ENCODE measurements at regions not wholly inside any gene's neighbourhood (a gene's known extent, or its start where the extent isn't known, plus 50 kb on each side); places are given as distances from the start of the nearest gene placed in this dataset.
A peak's percentile ranks its signal among the peaks of the same experiment; 100 is the strongest.
"Not testable (repeated sequence)": the region's sequence is repeated elsewhere in the genome, so short reads cannot be mapped to it uniquely, and the experiment has no call there.

- no peak for DNase-seq (ENCODE audit: low read depth in 4 of 4, low spot score in 3 of 4)
Measured at GRCh38 chrX:116873671-116874070, 410.9 kb upstream of the CT83 start.

DNA sequence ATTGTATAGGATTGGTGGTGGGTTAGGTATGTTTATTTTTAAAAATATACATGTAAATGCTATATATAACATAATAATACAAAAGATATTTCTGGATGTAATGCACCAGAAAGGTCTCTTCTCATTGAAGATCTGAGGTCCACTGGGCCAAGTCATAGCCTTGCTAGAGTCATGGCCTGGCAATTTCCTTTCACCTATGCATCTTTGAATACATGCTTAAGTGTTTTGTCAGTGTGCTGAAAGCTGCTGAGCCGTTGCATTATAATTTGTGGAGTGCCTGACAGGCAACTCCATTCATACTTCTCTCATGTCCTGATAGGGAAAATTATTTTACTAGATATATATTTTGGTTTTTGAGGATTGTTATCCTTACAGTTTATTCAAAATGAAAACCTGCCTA, 410.2 kb upstream of the CT83 start:
- DNase-seq (ENCODE audit: low read depth in 4 of 4, low spot score in 3 of 4) = no peak

DNA sequence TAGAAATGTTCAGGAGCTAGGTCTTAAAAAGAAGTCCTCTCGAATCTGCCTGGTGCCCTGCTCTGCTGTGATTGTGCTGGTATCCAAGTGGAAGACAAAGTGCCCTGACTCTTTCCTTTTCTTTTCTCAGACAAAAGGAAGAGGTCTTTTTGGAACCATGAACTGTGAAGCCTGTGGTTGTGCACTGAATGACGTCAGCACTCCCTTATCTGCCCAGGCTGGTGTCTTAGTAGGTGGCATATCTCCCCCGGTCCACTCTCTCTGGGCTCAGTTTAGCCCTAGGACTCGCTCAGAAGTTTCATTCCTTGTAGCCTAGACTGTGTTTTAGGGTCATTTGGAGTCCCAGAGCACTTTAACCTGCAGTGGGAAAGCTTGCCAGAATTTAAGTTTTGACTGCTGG, 400.3 kb upstream of the CT83 start:
- DNase-seq (ENCODE audit: low read depth in 4 of 4, low spot score in 3 of 4) = no peak

DNA sequence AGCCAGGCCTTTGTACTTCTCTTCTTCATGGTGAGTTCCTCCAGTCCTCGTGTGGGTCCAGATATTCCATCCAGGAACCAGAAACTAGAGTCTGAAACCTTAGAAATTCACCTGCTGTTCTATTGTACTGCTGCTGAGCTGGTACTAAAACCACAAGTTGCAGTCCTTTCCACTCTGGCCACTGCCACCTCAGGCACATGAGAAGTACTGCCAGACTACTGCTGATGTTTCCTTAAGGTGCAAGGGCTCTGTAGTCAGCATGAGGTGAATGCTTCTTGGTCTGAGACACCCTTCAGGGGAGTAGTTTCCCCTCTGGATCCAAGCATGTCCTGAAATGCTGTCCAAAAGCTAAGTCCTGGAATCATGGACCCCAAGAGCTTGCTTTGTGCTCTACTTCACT, 399.6 kb upstream of the CT83 start:
- DNase-seq (ENCODE audit: low read depth in 4 of 4, low spot score in 3 of 4) = no peak

GRCh38 chrX:116841290-116841689, 378.5 kb upstream of the CT83 start:
- no peak for DNase-seq (ENCODE audit: low read depth in 4 of 4, low spot score in 3 of 4)

GRCh38 chrX:116827063-116827462, 364.3 kb upstream of the CT83 start:
- DNase-seq (ENCODE audit: low read depth in 4 of 4, low spot score in 3 of 4) = no peak

DNA sequence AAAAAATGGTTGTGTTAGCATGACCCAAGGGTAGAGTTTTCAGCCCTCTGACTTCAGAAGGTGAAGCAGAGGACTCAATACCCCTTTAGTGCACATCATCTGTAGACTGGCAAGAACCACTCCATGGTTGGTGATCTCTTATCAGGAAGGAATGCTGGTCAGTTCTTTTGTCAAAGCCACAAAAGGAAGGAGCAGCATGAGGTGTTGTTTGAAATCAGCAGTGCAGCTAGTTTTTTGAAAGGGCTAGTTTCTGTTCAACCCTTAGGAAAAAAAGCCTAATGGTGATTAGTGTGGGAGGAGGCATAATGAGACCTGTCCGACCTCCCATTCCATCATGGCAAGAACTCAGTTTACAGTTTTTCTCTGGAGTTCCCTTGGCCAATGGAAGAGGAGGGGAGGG, 362.0 kb upstream of the CT83 start:
- DNase-seq (ENCODE audit: low read depth in 4 of 4, low spot score in 3 of 4) = no peak

DNA sequence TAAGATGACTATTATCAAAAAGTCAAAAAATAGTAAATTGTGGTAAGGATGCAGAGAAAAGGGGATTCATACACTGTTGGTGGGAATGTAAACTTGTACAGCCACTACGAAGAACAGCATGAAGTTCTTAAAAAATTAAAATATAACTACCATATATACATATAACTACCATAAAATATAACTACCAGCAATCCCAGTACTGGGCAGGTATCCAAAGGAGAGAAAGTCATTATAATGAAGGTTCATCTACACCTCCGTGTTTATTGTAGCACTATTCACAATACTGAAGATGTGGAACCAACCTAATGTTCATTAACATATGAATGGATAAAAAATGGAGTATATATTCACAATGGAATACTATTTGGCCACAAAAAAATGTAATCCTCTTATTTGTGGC, 360.9 kb upstream of the CT83 start:
- DNase-seq (ENCODE audit: low read depth in 4 of 4, low spot score in 3 of 4) = no peak

GRCh38 chrX:116806288-116806802, 343.6 kb upstream of the CT83 start:
- DNase-seq (ENCODE audit: low read depth in 4 of 4, low spot score in 3 of 4) = no peak

- DNase-seq (ENCODE audit: low read depth in 4 of 4, low spot score in 3 of 4) = no peak
Measured at GRCh38 chrX:116801943-116802342, 339.2 kb upstream of the CT83 start.

GRCh38 chrX:116781926-116782325, 319.1 kb upstream of the CT83 start:
- no peak for DNase-seq (ENCODE audit: low read depth in 4 of 4, low spot score in 3 of 4)

GRCh38 chrX:116757491-116757890, 294.7 kb upstream of the CT83 start:
- no peak for DNase-seq (ENCODE audit: low read depth in 4 of 4, low spot score in 3 of 4)

DNA sequence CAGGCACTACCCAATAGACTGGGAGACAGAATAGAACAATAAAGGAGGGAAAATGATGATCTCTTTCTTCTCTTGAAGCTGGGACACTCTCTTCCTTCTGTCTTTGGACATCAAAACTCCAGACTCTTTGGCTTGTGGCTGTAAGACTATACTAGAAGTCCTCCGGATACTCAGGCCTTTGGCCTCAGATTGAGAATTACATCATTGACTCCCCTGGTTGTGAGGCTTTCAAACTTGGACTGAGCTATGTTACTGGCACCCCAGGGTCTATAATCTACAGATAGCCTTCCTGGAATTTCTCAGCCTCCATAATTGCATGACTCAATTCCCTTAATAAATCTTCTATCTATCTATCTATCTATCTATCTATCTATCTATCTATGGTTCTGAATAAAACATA, 294.2 kb upstream of the CT83 start:
- DNase-seq (ENCODE audit: low read depth in 4 of 4, low spot score in 3 of 4) = no peak

- DNase-seq (ENCODE audit: low read depth in 4 of 4, low spot score in 3 of 4) = no peak
Measured at GRCh38 chrX:116749943-116750342, 287.2 kb upstream of the CT83 start.

GRCh38 chrX:116732214-116732613, 269.4 kb upstream of the CT83 start:
- DNase-seq (ENCODE audit: low read depth in 4 of 4, low spot score in 3 of 4) = no peak

GRCh38 chrX:116726806-116727205, 264.0 kb upstream of the CT83 start:
- DNase-seq (ENCODE audit: low read depth in 4 of 4, low spot score in 3 of 4) = no peak

- no peak for DNase-seq (ENCODE audit: low read depth in 4 of 4, low spot score in 3 of 4)
Measured at GRCh38 chrX:116694046-116694445, 231.3 kb upstream of the CT83 start.

DNA sequence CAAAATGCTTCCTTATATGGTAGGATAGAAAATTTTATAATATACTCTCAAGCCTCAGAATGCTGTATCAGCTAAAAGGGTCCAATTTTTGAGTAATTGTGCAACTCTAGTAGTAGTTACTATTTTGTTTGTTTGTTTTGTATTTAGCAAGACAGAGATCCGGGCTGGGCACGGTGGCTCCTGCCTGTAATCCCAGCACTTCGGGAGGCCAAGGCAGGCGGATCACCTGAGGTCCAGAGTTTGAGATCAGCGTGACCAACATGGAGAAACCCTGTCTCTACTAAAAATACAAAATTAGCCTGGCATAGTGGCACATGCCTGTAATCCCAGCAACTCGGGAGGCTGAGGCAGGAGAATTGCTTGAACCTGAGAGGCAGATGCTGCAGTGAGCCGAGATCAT, 216.8 kb upstream of the CT83 start:
- DNase-seq (ENCODE audit: low read depth in 4 of 4, low spot score in 3 of 4) = not testable (repeated sequence)

- DNase-seq (ENCODE audit: low read depth in 4 of 4, low spot score in 3 of 4) = no peak
Measured at GRCh38 chrX:116667346-116668134, 204.8 kb upstream of the CT83 start.

DNA sequence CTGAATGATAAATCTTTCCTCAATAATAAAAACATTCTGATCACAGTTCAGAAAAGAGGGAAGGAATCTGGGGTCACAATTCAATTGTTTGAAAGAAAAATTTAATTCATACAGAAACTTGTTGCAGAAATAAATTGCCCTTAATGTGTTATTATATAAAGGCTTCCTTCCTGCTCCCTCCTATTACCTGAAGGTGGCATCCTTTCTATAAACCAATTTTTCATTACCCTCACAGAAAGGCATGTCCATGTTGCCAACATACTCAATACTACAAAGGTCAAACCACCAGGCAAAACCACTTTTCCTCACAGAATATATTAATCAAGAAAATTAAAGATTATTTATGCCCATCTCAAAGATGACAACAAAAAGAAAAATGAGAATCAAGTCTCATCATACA, 194.3 kb upstream of the CT83 start:
- DNase-seq (ENCODE audit: low read depth in 4 of 4, low spot score in 3 of 4) = no peak

DNA sequence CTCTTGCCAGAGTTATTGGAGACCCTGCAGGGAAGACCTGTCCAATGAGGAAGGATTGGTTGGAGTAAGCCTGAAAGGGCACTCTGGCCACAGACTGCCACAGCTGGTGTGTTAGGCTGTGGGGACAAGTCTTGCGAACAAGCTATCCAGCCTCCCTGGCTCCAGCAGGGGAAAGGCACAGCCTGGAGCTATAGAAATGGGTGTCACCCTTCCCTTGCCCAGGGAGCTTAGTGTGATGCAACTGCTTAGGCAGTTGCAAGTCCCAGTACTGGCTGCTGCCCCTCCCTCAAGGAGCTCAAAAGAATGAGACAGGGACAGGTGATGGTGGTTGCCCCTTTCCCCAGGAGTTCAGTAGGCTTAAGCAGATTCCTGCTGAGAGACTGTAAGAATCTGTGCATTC, 165.7 kb upstream of the CT83 start:
- no peak for DNase-seq (ENCODE audit: low read depth in 4 of 4, low spot score in 3 of 4)

DNA sequence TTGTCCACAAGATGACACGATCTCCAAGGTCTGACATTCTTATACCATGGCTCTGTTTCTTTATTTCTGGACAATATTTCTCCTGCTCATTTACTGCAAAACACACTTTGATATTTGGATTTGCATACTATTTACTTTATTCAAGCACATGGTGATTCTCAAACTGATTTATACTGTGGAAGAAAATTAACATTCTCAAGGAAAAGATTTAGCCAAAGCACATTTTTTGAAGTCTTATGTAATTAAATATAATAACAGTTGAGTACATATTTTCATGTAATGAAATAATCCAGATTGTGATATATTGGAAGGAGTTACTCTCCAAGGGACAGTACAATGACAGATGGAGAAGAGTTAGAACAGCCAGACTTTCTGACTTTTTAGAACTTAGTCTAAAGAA, 155.8 kb upstream of the CT83 start:
- DNase-seq (ENCODE audit: low read depth in 4 of 4, low spot score in 3 of 4) = peak in 1 of 4 donors; percentile 0

DNA sequence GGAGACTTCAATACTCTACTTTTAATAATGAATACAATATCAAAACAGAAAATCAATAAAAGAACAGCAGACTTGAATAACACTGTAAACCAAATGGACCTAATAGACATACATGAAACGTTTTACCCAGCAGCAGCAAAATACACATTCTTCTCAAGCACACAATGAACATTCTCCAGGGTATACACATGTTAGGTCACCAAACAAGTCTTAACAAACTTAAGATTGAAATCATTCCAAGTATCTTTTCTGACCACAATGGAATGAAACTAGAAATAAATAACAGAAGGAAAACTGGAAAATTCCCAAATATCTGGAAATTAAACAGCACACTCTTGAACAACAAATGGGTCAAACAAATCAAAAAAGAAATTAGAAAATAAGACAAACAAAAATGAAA, 145.0 kb upstream of the CT83 start:
- DNase-seq (ENCODE audit: low read depth in 4 of 4, low spot score in 3 of 4) = no peak
